ENCODE measurements at regions not wholly inside any gene's neighbourhood (a gene's known extent, or its start where the extent isn't known, plus 50 kb on each side); places are given as distances from the start of the nearest gene placed in this dataset.
"Not testable (repeated sequence)": the region's sequence is repeated elsewhere in the genome, so short reads cannot be mapped to it uniquely, and the experiment has no call there.

DNA sequence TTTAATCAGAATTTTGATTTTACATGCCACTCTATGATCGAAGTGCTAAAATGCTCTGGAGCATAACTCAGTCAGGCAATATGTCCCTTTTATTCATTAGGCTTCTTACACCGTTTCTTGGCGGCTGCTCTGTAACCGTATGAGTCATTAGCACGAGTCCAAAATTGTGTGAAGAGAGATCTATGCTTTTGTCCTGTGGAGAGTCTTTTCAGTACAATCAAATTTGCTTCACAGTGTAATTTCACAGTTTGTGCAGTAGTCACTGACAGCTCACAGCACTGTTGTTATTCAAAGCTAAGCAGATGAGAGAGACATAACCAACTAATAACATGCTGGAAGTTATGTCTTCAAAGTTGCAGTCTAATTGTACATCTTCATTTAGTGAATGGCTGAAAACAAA lies 167.8 kb downstream of the PCDH10 start:
- in situ Hi-C loops (cut with MboI; ENCODE audit: low pct_unique_long_range_greater_than_20kb, low sequenced_read_pairs): no loop called here
- no peak for DNase-seq

DNA sequence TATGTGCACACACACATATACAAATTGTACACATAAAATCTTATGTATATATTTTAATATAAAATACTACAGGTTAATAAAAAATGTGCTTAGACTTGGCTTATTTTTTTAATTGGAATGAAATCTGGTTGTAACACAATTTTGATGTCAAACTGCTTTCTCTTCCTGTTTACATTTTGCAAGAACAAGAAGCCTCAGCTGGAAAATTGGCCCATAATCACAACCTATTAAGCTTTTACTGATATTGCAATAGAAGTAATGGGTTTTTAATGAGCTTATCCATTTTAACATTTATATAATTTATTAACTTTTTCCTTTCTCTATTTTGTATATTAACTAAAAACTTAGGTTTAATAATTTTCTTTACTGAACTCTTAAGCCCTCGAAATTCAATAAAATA lies 165.9 kb downstream of the PCDH10 start:
- in situ Hi-C loops (cut with MboI; ENCODE audit: low pct_unique_long_range_greater_than_20kb, low sequenced_read_pairs): no loop called here
- DNase-seq: no peak

DNA sequence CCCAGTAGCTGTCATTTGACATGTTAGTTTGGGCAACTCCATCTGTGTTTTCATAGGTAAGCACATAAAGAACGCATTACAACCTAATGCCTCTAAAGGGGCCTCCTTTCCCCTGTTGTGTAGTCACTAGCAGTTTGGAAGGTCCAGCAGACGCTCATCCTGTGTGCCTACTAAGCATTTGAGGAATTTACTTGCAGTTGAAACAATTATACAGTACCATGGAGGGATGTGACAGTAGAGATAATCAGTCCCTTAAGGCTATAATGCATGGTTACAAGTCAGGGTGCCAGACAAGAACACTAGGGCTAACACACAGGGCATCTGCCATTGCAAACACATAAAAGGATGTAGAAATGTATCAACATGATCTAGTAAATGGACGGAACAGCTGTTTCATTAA lies 138.3 kb downstream of the PCDH10 start:
- in situ Hi-C loops (cut with MboI; ENCODE audit: low pct_unique_long_range_greater_than_20kb, low sequenced_read_pairs): no loop called here
- no peak for DNase-seq

DNA sequence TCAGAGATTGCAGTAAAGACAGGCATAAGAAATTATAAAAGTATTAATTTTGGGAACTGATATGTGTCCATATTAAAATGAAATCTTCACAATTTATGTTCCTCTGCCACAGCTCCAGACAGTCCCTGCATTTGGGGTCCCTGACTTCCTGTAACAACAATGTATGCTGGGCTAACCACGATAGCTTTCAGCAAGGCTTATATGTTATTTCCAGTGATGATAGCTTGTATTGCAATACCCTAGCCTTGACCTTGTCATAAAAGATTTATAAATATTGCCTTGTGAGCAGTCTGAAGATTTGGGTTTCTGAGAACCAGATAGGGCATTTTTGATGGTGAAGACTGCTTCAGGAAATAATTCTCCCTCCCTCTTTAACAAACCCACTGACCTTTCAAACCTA lies 129.5 kb downstream of the PCDH10 start:
- in situ Hi-C loops (cut with MboI; ENCODE audit: low pct_unique_long_range_greater_than_20kb, low sequenced_read_pairs): no loop called here
- no peak for DNase-seq

DNA sequence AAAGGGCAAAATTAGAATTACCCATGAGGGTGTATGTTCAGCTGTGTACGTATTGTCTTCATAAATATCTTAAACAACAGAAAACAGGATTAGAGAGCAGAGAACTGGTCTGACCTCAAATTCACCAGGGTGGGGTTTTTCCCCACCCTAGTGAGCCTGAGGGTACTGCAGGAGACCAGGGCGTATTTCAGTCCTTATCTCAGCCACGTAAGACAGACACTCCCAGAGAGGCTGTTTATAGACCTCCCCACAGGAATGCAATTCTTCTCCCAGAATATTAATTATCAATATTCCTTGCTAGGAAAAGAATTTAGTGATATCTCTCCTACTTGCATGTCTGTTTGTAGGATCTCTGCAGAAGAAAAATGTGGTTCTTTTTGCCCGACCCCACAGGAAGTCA lies 128.8 kb downstream of the PCDH10 start:
- DNase-seq: not testable (repeated sequence)

DNA sequence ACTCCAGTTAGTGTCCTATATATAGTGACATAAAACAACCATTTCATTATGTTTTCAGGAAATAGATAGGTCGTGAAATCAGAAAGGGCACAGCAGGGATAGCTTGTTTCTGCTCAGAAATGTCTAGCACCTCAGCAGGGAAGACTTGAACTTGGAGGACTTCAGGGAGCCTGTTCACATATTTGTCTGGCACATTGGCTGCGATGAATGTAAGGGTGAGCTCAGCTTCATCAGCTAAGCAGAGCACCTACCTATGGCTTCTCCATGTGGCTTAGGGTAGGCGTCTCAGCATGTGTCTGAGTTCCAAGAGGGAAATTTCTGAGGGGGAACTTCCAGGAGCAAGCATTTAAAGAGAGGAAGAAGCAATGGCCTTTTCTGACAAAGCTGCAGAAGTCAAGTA lies 126.2 kb downstream of the PCDH10 start:
- in situ Hi-C loops (cut with MboI; ENCODE audit: low pct_unique_long_range_greater_than_20kb, low sequenced_read_pairs): no loop called here
- DNase-seq: no peak

More for the DNA sequence above, 128.8 kb downstream of the PCDH10 start:
- in situ Hi-C loops (cut with MboI; ENCODE audit: low pct_unique_long_range_greater_than_20kb, low sequenced_read_pairs): not testable (repeated sequence)

DNA sequence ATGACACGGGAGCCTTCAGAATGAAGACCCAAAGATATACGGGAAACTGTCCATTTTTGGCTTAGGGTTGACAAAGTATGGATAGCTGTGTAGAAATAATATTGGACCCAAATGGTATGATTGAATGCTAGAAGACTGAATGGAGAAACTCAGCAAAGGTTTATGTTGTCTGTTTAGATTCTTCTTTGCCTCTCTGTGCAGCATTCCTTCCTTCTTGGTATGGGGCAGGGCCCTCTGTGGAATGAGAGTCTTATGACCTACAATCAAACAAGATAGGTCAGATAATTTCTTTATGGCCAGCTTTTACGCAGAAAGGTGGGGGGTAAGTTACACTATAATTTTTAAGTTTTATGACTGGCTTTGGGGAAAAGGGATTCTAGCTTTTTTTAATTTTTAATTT lies 124.3 kb downstream of the PCDH10 start:
- in situ Hi-C loops (cut with MboI; ENCODE audit: low pct_unique_long_range_greater_than_20kb, low sequenced_read_pairs): no loop called here
- DNase-seq: no peak

DNA sequence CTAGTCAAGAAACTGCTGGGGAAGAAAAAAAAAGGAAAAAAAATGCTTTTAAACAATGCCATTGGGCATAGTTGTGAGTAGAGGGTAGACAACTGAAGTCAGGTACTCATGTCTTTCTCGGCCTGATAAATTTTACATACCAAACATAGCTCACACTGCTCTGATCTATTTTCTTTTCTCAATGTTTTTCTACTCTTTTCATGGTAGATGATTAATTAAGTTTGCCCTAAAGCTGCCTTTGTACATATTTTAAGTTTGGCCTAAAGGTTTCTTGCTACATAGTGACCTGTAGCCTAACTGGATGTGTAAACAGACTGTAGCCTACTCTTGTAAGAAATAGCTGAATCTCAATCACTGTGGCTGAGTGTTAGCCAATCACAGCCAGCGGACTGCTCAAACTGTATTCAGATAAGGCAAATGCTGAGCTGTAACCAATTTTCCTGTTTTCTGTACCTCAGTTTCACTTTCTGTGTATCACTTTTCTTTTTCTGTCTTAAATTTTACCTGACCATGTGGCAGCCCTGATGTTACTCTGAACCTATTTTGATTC lies 121.0 kb downstream of the PCDH10 start:
- no peak for DNase-seq
- in situ Hi-C loops (cut with MboI; ENCODE audit: low pct_unique_long_range_greater_than_20kb, low sequenced_read_pairs): no loop called here

DNA sequence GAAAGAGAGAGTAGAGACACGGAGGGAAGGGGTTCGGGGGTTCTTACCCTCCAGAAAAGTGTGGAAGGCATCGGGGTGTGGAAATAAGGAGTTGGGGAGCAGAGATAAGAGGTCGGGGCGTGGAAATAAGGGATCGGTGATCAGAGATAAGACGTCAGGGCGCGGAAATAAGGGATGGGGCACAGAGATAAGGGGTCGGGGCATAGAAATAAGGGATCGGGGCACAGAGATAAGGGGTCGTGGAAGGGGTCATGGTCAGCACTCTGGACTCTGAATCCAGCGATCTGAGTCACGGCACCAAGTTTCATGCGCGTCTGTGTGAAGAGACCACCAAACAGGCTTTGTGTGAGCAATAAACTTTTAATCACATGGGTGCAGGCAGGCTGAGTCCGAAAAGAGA lies 119.1 kb downstream of the PCDH10 start:
- no peak for DNase-seq
- in situ Hi-C loops (cut with MboI; ENCODE audit: low pct_unique_long_range_greater_than_20kb, low sequenced_read_pairs): no loop called here

DNA sequence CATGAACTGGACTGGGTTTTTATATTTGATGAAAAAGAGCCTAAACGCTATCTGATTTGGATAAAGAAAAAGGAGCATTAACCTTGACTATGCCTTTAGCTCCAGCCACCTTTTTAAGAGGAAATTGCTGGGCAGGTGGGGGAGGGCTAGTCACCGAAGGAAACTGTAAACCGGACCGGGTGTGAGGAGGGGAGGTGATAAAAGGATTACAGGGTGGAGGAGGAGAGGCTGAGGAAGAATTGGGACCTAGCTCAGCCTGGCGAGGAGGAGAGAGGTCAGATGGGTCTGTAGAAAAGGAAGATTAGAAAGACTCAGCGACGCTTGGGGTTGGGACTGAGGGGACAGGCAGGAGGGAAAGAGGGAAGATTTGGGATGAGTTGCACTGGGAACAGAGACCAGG lies 118.4 kb downstream of the PCDH10 start:
- DNase-seq; in situ Hi-C loops (cut with MboI; ENCODE audit: low pct_unique_long_range_greater_than_20kb, low sequenced_read_pairs): not testable (repeated sequence)

DNA sequence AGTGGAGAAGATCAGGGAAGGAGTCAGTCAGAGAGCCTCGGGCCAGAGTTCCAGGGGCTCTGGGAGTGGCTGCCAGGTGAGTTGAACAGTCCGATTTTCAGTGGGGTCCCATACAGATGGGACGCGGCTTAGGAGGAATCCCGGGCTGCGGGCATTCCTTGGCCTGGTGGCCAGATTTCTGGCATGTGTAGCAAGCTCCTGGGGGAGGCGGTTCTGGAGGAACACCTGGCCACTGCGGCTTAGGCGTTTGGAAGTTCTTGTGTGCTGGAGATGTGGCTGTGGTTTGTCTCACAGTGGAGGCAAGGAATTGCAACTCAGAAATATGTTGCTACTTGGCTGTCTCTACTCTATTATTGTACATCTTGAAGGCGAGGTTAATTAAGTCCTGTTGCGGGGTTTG lies 117.9 kb downstream of the PCDH10 start:
- DNase-seq; in situ Hi-C loops (cut with MboI; ENCODE audit: low pct_unique_long_range_greater_than_20kb, low sequenced_read_pairs): not testable (repeated sequence)

DNA sequence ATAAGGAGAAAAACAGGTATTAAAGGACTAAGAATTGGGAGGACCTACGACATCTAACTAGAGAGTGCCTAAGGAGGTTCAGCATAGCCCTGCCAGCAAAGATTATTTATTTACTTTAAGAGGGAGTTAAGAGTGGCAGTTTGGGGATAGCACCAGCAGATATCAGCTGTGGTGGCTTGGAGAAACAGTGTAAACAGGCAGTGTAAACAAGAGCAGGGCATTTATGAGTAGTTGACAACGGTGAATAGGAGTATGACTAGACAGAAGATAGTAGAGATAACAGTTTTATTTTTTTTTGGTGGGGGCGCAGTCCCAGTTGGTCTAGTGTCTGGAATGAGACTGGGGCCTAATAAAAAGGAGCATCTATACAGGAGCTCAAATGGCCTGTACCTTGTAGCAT lies 115.2 kb downstream of the PCDH10 start:
- in situ Hi-C loops (cut with MboI; ENCODE audit: low pct_unique_long_range_greater_than_20kb, low sequenced_read_pairs); DNase-seq: not testable (repeated sequence)

DNA sequence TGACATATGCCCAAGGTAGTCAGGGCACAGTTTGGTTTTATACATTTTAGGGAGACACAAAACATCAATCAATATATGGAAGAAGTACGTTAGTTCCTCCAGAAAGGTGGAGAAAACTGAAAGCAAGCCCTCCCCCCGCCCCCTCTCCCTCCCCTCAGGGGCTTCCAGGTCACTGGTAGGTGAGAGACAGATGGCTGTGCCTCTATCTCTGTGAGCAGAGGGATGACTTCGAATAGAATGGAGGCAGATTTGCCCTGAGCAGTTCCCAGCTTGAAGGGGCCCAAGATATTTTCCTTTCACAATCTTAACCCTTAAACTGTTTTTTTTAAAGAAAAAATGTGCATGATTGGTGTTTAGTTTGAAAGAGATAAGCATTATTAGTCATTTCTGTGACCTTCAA lies 114.0 kb downstream of the PCDH10 start:
- in situ Hi-C loops (cut with MboI; ENCODE audit: low pct_unique_long_range_greater_than_20kb, low sequenced_read_pairs): no loop called here
- DNase-seq: no peak

DNA sequence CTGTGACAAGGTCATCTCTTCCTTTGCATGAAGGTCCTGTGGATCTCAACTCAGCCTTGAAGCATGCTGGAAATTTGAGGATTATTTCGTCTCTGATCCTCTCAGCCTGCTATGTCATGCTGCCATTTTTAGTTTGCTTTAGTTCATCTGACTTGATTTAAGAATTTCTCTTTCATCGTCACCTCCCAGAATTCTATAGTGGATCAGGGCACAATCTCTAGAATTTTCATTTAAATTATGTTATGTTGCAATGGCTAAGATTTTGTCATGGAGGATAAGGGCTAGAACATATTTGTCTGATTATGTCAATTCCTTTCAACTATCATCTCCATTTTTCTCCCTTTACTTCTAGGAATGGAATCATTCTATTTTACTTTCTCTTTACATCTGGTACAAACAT lies 98.8 kb downstream of the PCDH10 start:
- no peak for DNase-seq
- in situ Hi-C loops (cut with MboI; ENCODE audit: low pct_unique_long_range_greater_than_20kb, low sequenced_read_pairs): no loop called here

DNA sequence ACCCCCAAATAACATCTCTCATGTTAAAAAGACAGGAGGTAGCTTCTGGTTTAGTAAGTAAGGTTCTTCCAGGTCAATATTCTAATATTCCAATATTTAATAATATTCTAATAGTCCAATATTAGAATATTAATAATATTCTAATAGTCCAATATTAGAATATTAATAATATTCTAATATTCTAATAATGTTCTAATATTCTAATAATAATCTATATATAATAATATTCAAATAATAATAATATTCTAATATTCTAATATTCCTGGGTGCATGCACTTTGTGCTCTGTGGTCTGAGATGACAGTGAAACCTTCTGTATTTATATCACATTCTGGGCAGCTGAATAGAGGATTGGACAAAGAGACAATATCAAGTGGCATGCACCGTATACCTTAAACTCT lies 96.1 kb downstream of the PCDH10 start:
- in situ Hi-C loops (cut with MboI; ENCODE audit: low pct_unique_long_range_greater_than_20kb, low sequenced_read_pairs): no loop called here
- no peak for DNase-seq

All from KBM-7 (cell line).